HG03039 (cell line): ENCODE measurements at regions not wholly inside any gene's neighbourhood (a gene's known extent, or its start where the extent isn't known, plus 50 kb on each side); places are given as distances from the start of the nearest gene placed in this dataset.

ENCODE experiments used
- ATAC-seq: cut with Tn5 transposase; IDR thresholded peaks from one replicate; pipeline ENCODE4 v1.9.1; 2021; ENCODE audit warnings: mild to moderate bottlenecking, moderate library complexity; ENCODE audit not compliant: unreplicated experiment

GRCh38 chr2:81247648-81248047, 943.1 kb upstream of the LRRTM1 start:
- no peak for ATAC-seq

- no peak for ATAC-seq
Observed at GRCh38 chr2:81242501-81242900, 937.9 kb upstream of the LRRTM1 start.

GRCh38 chr2:81238462-81238861, 933.9 kb upstream of the LRRTM1 start:
- no peak for ATAC-seq

GRCh38 chr2:81235601-81236000, 931.0 kb upstream of the LRRTM1 start:
- ATAC-seq: no peak

GRCh38 chr2:81234711-81235110, 930.2 kb upstream of the LRRTM1 start:
- ATAC-seq: no peak

GRCh38 chr2:81225756-81226155, 921.2 kb upstream of the LRRTM1 start:
- no peak for ATAC-seq

- ATAC-seq: no peak
Observed at GRCh38 chr2:81213598-81213997, 909.0 kb upstream of the LRRTM1 start.

- no peak for ATAC-seq
Observed at GRCh38 chr2:81206216-81206615, 901.7 kb upstream of the LRRTM1 start.

- ATAC-seq: no peak
Observed at GRCh38 chr2:81196933-81197628, 892.5 kb upstream of the LRRTM1 start.

GRCh38 chr2:81196383-81196851, 891.9 kb upstream of the LRRTM1 start:
- ATAC-seq: no peak

GRCh38 chr2:81195774-81196382, 891.3 kb upstream of the LRRTM1 start:
- ATAC-seq: no peak

GRCh38 chr2:81195017-81195773, 890.6 kb upstream of the LRRTM1 start:
- no peak for ATAC-seq

- no peak for ATAC-seq
Observed at GRCh38 chr2:81194581-81194980, 890.0 kb upstream of the LRRTM1 start.

- ATAC-seq: no peak
Observed at GRCh38 chr2:81194176-81194575, 889.6 kb upstream of the LRRTM1 start.

- ATAC-seq: no peak
Observed at GRCh38 chr2:81181845-81182244, 877.3 kb upstream of the LRRTM1 start.

GRCh38 chr2:81171447-81171846, 866.9 kb upstream of the LRRTM1 start:
- ATAC-seq: no peak

- ATAC-seq: no peak
Observed at GRCh38 chr2:81163583-81163982, 859.0 kb upstream of the LRRTM1 start.

GRCh38 chr2:81158505-81158904, 854.0 kb upstream of the LRRTM1 start:
- no peak for ATAC-seq

- ATAC-seq: no peak
Observed at GRCh38 chr2:81148323-81148722, 843.8 kb upstream of the LRRTM1 start.

GRCh38 chr2:81136296-81136695, 831.7 kb upstream of the LRRTM1 start:
- ATAC-seq: no peak

- ATAC-seq: no peak
Observed at GRCh38 chr2:81097361-81097760, 792.8 kb upstream of the LRRTM1 start.

GRCh38 chr2:81093031-81093430, 788.5 kb upstream of the LRRTM1 start:
- no peak for ATAC-seq
